Mononuclear cell (primary cell): ENCODE measurements at regions not wholly inside any gene's neighbourhood (a gene's known extent, or its start where the extent isn't known, plus 50 kb on each side); places are given as distances from the start of the nearest gene placed in this dataset.
"Not testable (repeated sequence)": the region's sequence is repeated elsewhere in the genome, so short reads cannot be mapped to it uniquely, and the experiment has no call there.

ENCODE experiments used
- H3K27me3 ChIP-seq: 2 replicates; pipeline ENCODE4 v1.6.0; 2011; ENCODE audit warnings: low read length, control low read depth; ENCODE audit not compliant: insufficient read depth
- H3K4me1 ChIP-seq: 2 replicates; pipeline ENCODE4 v1.5.1; 2011; ENCODE audit warnings: mild to moderate bottlenecking, low read length, control low read depth; ENCODE audit not compliant: insufficient read depth
- H3K4me3 ChIP-seq: 2 replicates; pipeline ENCODE4 v1.5.1; 2011; ENCODE audit warnings: mild to moderate bottlenecking, low read length, moderate library complexity
- H3K9me3 ChIP-seq: 2 replicates; pipeline ENCODE4 v1.5.1; 2011; ENCODE audit warnings: low read depth, mild to moderate bottlenecking, control low read depth, low read length

- H3K27me3 ChIP-seq: no peaks in the 10 kb centered on the region
- H3K4me3 ChIP-seq: no peak overlapping the region
- peaks cover 15% of the 10 kb centered on the region for H3K9me3 ChIP-seq
- no peaks in the 10 kb centered on the region for H3K4me1 ChIP-seq
Observed at GRCh38 chr20:28562510-28562898, 2695.0 kb upstream of the DEFB115 start.

- not testable (repeated sequence) for H3K4me1 ChIP-seq, H3K27me3 ChIP-seq, H3K4me3 ChIP-seq
- H3K9me3 ChIP-seq: peaks cover 15% of the 10 kb centered on the region
Observed at GRCh38 chr20:28562899-28563521, 2694.5 kb upstream of the DEFB115 start.

GRCh38 chr20:28564024-28564423 lies 2693.4 kb upstream of the DEFB115 start:
- not testable (repeated sequence) for H3K27me3 ChIP-seq, H3K4me3 ChIP-seq, H3K4me1 ChIP-seq
- H3K9me3 ChIP-seq: peaks cover 15% of the 10 kb centered on the region

- H3K9me3 ChIP-seq: peaks cover 15% of the 10 kb centered on the region
- H3K4me3 ChIP-seq: not testable (repeated sequence)
Observed at GRCh38 chr20:28564688-28565463, 2692.6 kb upstream of the DEFB115 start.

GRCh38 chr20:28575991-28576390 lies 2681.5 kb upstream of the DEFB115 start:
- H3K9me3 ChIP-seq: not testable (repeated sequence)

More at GRCh38 chr20:28564688-28565463, 2692.6 kb upstream of the DEFB115 start:
- H3K27me3 ChIP-seq, H3K4me1 ChIP-seq: not testable (repeated sequence)

GRCh38 chr20:28591680-28592079 lies 2665.8 kb upstream of the DEFB115 start:
- H3K4me3 ChIP-seq, H3K9me3 ChIP-seq, H3K4me1 ChIP-seq, H3K27me3 ChIP-seq: not testable (repeated sequence)

More at GRCh38 chr20:28575991-28576390, 2681.5 kb upstream of the DEFB115 start:
- H3K27me3 ChIP-seq, H3K4me1 ChIP-seq, H3K4me3 ChIP-seq: not testable (repeated sequence)

GRCh38 chr20:28593383-28593782 lies 2664.1 kb upstream of the DEFB115 start:
- H3K4me3 ChIP-seq, H3K4me1 ChIP-seq, H3K27me3 ChIP-seq, H3K9me3 ChIP-seq: not testable (repeated sequence)

GRCh38 chr20:28594476-28594875 lies 2663.0 kb upstream of the DEFB115 start:
- not testable (repeated sequence) for H3K9me3 ChIP-seq, H3K4me3 ChIP-seq, H3K4me1 ChIP-seq, H3K27me3 ChIP-seq

- H3K9me3 ChIP-seq, H3K4me1 ChIP-seq, H3K27me3 ChIP-seq: not testable (repeated sequence)
- H3K4me3 ChIP-seq: peak overlapping the region; percentile 66
Observed at GRCh38 chr20:28602006-28602402, 2655.5 kb upstream of the DEFB115 start.

GRCh38 chr20:28602403-28603217 lies 2654.9 kb upstream of the DEFB115 start:
- peak overlapping the region; percentile 66 for H3K4me3 ChIP-seq
- H3K27me3 ChIP-seq, H3K4me1 ChIP-seq, H3K9me3 ChIP-seq: not testable (repeated sequence)

GRCh38 chr20:28603218-28603577 lies 2654.3 kb upstream of the DEFB115 start:
- peak overlapping the region; percentile 66 for H3K4me3 ChIP-seq
- not testable (repeated sequence) for H3K27me3 ChIP-seq, H3K4me1 ChIP-seq, H3K9me3 ChIP-seq

GRCh38 chr20:28616354-28616753 lies 2641.1 kb upstream of the DEFB115 start:
- H3K9me3 ChIP-seq: peaks cover 42% of the 10 kb centered on the region
- H3K27me3 ChIP-seq: no peaks in the 10 kb centered on the region
- no peaks in the 10 kb centered on the region for H3K4me1 ChIP-seq
- no peak overlapping the region for H3K4me3 ChIP-seq

GRCh38 chr20:28619956-28620651 lies 2637.4 kb upstream of the DEFB115 start:
- not testable (repeated sequence) for H3K27me3 ChIP-seq, H3K4me3 ChIP-seq, H3K4me1 ChIP-seq
- H3K9me3 ChIP-seq: peaks cover 19% of the 10 kb centered on the region

- not testable (repeated sequence) for H3K9me3 ChIP-seq, H3K27me3 ChIP-seq, H3K4me3 ChIP-seq, H3K4me1 ChIP-seq
Observed at GRCh38 chr20:28625112-28625511, 2632.4 kb upstream of the DEFB115 start.

GRCh38 chr20:28640831-28641230 lies 2616.6 kb upstream of the DEFB115 start:
- H3K27me3 ChIP-seq, H3K4me1 ChIP-seq, H3K9me3 ChIP-seq, H3K4me3 ChIP-seq: not testable (repeated sequence)
